ENCODE measurements at regions not wholly inside any gene's neighbourhood (a gene's known extent, or its start where the extent isn't known, plus 50 kb on each side); places are given as distances from the start of the nearest gene placed in this dataset.

DNA sequence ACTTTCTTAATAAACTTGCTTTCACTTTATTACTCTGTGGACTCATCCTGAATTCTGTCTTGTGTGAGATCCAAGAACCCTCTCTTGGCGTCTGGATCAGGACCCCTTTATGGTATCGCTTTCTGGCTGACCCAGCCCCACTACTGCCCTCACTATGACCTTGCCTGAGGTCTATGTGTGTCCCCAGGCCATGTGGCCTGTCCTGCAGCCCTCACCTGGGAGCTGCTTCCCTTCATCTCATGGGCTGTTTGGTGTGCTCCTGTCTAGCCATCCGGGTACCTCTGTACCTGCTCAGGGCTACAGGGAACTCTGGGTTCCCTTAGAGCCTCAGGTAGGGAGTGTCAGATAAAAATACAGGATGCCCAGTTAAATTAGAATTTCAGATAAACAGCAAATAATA, 94.5 kb downstream of the SCP2D1 start:
- Histone ChIP-seq H3K27ac (ENCODE audit: low read depth, low read length) (no peak overlapping the region), H3K27me3 (ENCODE audit: insufficient read depth, low read length) (peaks cover 5% of the 10 kb centered on the region; the same call in 1 of the 2 replicates), H3K9me2 (ENCODE audit: insufficient read depth) (no peaks in the 10 kb centered on the region), H3K9ac (ENCODE audit: low read length) (no peak overlapping the region), H3K4me1 (ENCODE audit: control insufficient read depth in 1 of 2, insufficient read depth in 2 of 2, low read length in 2 of 2) (no peaks in the 10 kb centered on the region), H3K9me3 (ENCODE audit: control insufficient read depth in 1 of 2, insufficient read depth in 1 of 2, low read depth in 1 of 2, low read length in 2 of 2) (no peaks in the 10 kb centered on the region), H3K79me2 (ENCODE audit: insufficient read depth, low read length) (no peaks in the 10 kb centered on the region), H2AFZ (ENCODE audit: low read depth, low read length, poor library complexity, severe bottlenecking) (no peak overlapping the region), H3K4me2 (ENCODE audit: low read length) (no peak overlapping the region), H3K36me3 (ENCODE audit: control insufficient read depth in 1 of 2, insufficient read depth in 2 of 2, low read length in 2 of 2) (no peaks in the 10 kb centered on the region), H4K20me1 (ENCODE audit: insufficient read depth) (no peaks in the 10 kb centered on the region), H3K4me3 (replicated peaks in 1 of 2; ENCODE audit: low read depth in 1 of 2, low read length in 2 of 2) (no peak overlapping the region)
- RAD21 ChIA-PET (ENCODE audit: low non-redundant PET in 1 of 2, low total read pairs in 2 of 2, uncharacterized antibody in 2 of 2, unreplicated experiment in 2 of 2) = no interaction called here
- no peak for ATAC-seq
- intact Hi-C loops (cut with micrococcal nuclease) = no loop called here
- CTCF ChIA-PET = no interaction called here
- TF ChIP-seq MAX (IDR thresholded peaks at IDR 0.05) (no peak), FOSL1 (IDR thresholded peaks at IDR 0.05; ENCODE audit: low read depth) (no peak), CEBPB (IDR thresholded peaks at IDR 0.05; ENCODE audit: low read depth) (no peak), POLR2AphosphoS5 (IDR thresholded peaks at IDR 0.05; ENCODE audit: low read depth, low read length) (no peak), ZBTB33 (IDR thresholded peaks at IDR 0.05; ENCODE audit: extremely low read depth, insufficient replicate concordance, low read length) (no peak), EGR1 (IDR thresholded peaks at IDR 0.05; ENCODE audit: low read depth) (no peak), POLR2A (IDR thresholded peaks at IDR 0.05; ENCODE audit: borderline replicate concordance, extremely low read depth, insufficient read depth, insufficient read length) (no peak), ZNF274 (IDR thresholded peaks at IDR 0.05; ENCODE audit: low read depth, low read length) (no peak), SP1 (IDR thresholded peaks at IDR 0.05; ENCODE audit: low read depth) (no peak), JUND (IDR thresholded peaks at IDR 0.05) (no peak), ELF1 (IDR thresholded peaks at IDR 0.05; ENCODE audit: borderline replicate concordance, low read depth) (no peak), YY1 (IDR thresholded peaks at IDR 0.05; ENCODE audit: extremely low read depth, insufficient replicate concordance, low read depth, low read length) (no peak), SRF (IDR thresholded peaks at IDR 0.05; ENCODE audit: low read depth) (no peak)
- POLR2A ChIA-PET = no interaction called here
- DNase-seq (ENCODE audit: low read depth, low spot score) = no peak
- no TSS peak for BruUV-seq (replicated peaks)
